ENCODE measurements at regions not wholly inside any gene's neighbourhood (a gene's known extent, or its start where the extent isn't known, plus 50 kb on each side); places are given as distances from the start of the nearest gene placed in this dataset.

- no peak for TF ChIP-seq EZH2 (IDR thresholded peaks at IDR 0.05; ENCODE audit: insufficient read depth, poor library complexity, severe bottlenecking)
- TF ChIP-seq EZH2phosphoT487 (IDR thresholded peaks at IDR 0.05; ENCODE audit: insufficient read depth, low read depth): no peak
Observed at GRCh38 chr2:172260336-172260735, 157.6 kb upstream of the DLX2 start.

All from GM23248 (cell line).